Muscle layer of colon (tissue), 2 donors: ENCODE measurements at regions not wholly inside any gene's neighbourhood (a gene's known extent, or its start where the extent isn't known, plus 50 kb on each side); places are given as distances from the start of the nearest gene placed in this dataset.

Experiments used
- H3K27ac ChIP-seq: one replicate; pipeline ENCODE4 v1.7.0; 2013; ENCODE audit warnings: low read depth, mild to moderate bottlenecking, low read length, moderate library complexity
- H3K27me3 ChIP-seq, 2 donors: one replicate each; pipeline ENCODE4 v1.7.0; 2013; ENCODE audit warnings: low read length in 2 of 2, mild to moderate bottlenecking in 2 of 2; ENCODE audit not compliant: insufficient read depth in 2 of 2, control insufficient read depth in 1 of 2
- H3K36me3 ChIP-seq: one replicate; pipeline ENCODE4 v1.7.0; 2013; ENCODE audit warnings: mild to moderate bottlenecking, low read length; ENCODE audit not compliant: insufficient read depth
- H3K4me1 ChIP-seq: one replicate; pipeline ENCODE4 v1.7.0; 2013; ENCODE audit warnings: mild to moderate bottlenecking, low read length; ENCODE audit not compliant: insufficient read depth
- H3K4me3 ChIP-seq, 2 donors: one replicate each; pipeline ENCODE4 v1.7.0; 2013; ENCODE audit warnings: low read length in 2 of 2, low read depth in 1 of 2, mild to moderate bottlenecking in 1 of 2, moderate library complexity in 1 of 2
- H3K9ac ChIP-seq: one replicate; pipeline ENCODE4 v1.7.0; 2013; ENCODE audit warnings: low read length
- H3K9me3 ChIP-seq: one replicate; pipeline ENCODE4 v1.7.0; 2013; ENCODE audit warnings: mild to moderate bottlenecking, low read length
- donor health status: abdominal sarcoma.
- donor health status: Adenocarcinoma of cecum.

DNA sequence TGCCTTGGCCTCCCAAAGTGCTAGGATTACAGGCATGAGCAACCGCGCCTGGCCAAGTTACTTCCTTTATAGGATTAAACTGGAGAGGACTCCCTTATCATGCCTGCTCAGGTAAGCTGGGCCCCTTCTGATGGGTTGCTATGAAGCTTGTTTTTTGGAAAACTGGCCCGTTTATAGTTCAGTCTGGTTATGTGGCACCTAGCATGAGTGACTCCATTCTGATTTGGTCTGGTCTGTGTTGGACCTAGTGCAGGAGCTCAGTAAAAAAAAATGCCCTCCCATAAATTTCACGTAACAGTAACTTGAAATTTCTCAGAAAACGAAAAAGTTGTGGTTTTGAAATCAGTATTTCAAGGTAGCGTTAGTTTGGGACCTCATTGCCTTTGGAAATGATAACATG, 448.4 kb downstream of the HACE1 start:
- no peaks in the 10 kb centered on the region for H3K27me3 ChIP-seq
- H3K9me3 ChIP-seq: no peaks in the 10 kb centered on the region
- no peaks in the 10 kb centered on the region for H3K4me1 ChIP-seq
- H3K27ac ChIP-seq: no peak overlapping the region
- no peaks in the 10 kb centered on the region for H3K36me3 ChIP-seq
- no peak overlapping the region for H3K9ac ChIP-seq
- H3K4me3 ChIP-seq: no peak overlapping the region

DNA sequence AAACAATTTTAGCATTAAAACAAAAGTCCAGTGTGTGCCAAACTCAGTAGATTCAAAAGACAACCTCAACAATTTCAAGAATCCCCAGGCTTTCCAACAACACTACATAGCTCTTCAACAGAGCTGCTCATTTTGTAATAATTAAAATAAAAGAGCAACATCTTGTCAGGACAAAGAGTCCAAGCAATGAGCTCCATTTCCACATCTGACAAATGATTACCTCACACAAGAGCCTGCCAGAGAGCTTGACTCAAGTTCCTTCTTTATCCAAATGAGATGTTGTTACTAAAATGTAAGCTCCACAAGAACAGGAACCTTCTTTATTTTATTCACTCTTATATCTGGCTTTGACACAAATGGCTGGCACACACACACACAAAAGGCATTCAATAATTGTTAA, 449.8 kb downstream of the HACE1 start:
- Histone ChIP-seq H3K27ac (no peak overlapping the region), H3K9me3 (no peaks in the 10 kb centered on the region), H3K9ac (no peak overlapping the region), H3K27me3 (no peaks in the 10 kb centered on the region), H3K4me1 (no peaks in the 10 kb centered on the region), H3K36me3 (no peaks in the 10 kb centered on the region), H3K4me3 (no peak overlapping the region)

DNA sequence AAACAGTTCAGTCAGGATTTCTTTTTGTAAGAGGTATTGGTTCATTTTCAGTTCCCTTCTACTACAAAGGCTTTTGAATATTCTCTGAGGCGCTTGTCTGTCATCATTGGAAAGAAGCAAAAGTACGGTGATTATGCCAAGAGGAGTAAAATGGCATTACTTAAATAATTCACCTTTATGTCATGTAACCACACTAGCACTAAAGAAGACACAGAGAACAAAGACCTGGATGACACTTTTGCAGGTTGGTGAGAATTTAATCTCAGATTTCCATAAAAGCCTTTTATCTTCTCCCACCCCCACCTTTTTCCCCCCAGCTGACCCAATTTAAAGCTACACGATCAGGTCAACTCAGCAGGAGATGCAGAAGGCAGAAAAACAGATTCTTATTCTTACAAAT, 451.8 kb downstream of the HACE1 start:
- no peaks in the 10 kb centered on the region for H3K36me3 ChIP-seq
- H3K9ac ChIP-seq: no peak overlapping the region
- no peaks in the 10 kb centered on the region for H3K4me1 ChIP-seq
- no peak overlapping the region for H3K27ac ChIP-seq
- H3K9me3 ChIP-seq: no peaks in the 10 kb centered on the region
- H3K4me3 ChIP-seq: no peak overlapping the region
- no peaks in the 10 kb centered on the region for H3K27me3 ChIP-seq

GRCh38 chr6:104404377-104404776, 455.3 kb downstream of the HACE1 start:
- no peak overlapping the region for H3K4me3 ChIP-seq
- H3K27me3 ChIP-seq: no peaks in the 10 kb centered on the region
- H3K9ac ChIP-seq: no peak overlapping the region
- no peak overlapping the region for H3K27ac ChIP-seq
- H3K4me1 ChIP-seq: no peaks in the 10 kb centered on the region
- H3K9me3 ChIP-seq: no peaks in the 10 kb centered on the region
- no peaks in the 10 kb centered on the region for H3K36me3 ChIP-seq

DNA sequence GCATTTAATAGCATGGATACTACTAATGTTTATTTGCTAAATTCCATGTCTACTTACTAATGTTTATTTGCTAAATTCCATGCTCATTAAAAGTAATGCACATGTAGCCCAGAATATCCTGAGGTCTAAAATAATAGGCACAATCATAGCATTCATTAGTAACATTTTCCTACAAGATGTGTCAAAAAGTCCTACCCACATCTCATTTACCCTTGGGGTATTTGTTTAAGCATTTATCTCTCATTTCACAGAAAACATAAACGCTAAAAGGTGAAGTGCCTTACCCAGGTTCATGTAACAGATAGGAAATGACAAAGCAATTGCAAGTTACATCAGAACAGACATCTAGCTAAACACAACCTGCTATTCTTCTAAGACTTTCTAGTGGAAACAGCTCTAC, 457.1 kb downstream of the HACE1 start:
- no peak overlapping the region for H3K9ac ChIP-seq
- no peaks in the 10 kb centered on the region for H3K36me3 ChIP-seq
- no peaks in the 10 kb centered on the region for H3K27me3 ChIP-seq
- H3K4me3 ChIP-seq: no peak overlapping the region
- H3K9me3 ChIP-seq: no peaks in the 10 kb centered on the region
- no peak overlapping the region for H3K27ac ChIP-seq
- H3K4me1 ChIP-seq: no peaks in the 10 kb centered on the region

GRCh38 chr6:104401926-104402325, 457.8 kb downstream of the HACE1 start:
- Histone ChIP-seq H3K27ac (no peak overlapping the region), H3K9me3 (no peaks in the 10 kb centered on the region), H3K4me1 (no peaks in the 10 kb centered on the region), H3K36me3 (no peaks in the 10 kb centered on the region), H3K27me3 (no peaks in the 10 kb centered on the region), H3K9ac (no peak overlapping the region), H3K4me3 (no peak overlapping the region)

DNA sequence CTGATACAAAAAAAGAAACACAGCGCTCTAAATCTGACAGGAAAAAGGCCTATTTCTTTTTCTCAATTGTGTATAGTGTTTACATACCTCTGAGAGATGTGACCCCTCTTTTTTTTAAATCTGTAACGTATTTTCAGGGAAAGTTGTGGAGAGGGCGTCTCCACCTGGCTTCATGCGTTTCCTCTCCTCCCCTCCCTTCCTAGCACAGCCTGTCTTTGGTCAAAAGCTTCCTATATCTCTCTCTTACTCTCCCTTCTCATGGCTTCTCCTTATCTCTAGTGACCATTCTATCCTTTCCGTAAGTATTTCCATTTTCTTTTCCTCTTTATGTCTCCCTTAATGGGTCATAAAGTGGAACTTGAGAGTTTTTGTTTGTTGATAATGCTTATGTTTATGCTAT, 458.9 kb downstream of the HACE1 start:
- no peaks in the 10 kb centered on the region for H3K36me3 ChIP-seq
- H3K4me3 ChIP-seq: no peak overlapping the region
- no peaks in the 10 kb centered on the region for H3K27me3 ChIP-seq
- H3K9ac ChIP-seq: no peak overlapping the region
- no peaks in the 10 kb centered on the region for H3K4me1 ChIP-seq
- no peak overlapping the region for H3K27ac ChIP-seq
- H3K9me3 ChIP-seq: no peaks in the 10 kb centered on the region

DNA sequence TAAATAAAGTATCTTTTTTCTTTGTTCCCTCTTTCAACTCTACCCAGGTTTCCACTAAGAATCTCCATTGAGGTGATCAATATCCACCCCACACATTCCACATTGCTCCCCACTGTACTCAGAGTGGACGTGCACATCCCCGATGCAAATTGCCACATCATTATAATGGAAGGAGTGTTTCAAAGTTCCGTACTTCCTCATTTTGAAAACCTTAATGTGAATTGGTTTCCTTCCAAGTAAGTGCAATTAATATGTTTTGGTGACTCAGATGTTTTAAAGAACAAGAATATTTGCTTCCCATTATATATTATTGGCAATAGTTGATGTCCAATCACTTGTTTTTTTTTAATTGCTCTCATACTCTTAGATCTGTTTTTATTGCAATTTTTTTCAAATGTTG, 463.6 kb downstream of the HACE1 start:
- H3K4me1 ChIP-seq: no peaks in the 10 kb centered on the region
- H3K36me3 ChIP-seq: no peaks in the 10 kb centered on the region
- no peaks in the 10 kb centered on the region for H3K9me3 ChIP-seq

GRCh38 chr6:104381907-104382306, 477.8 kb downstream of the HACE1 start:
- Histone ChIP-seq H3K4me3 (no peak overlapping the region), H3K9me3 (no peaks in the 10 kb centered on the region), H3K27me3 (no peaks in the 10 kb centered on the region), H3K36me3 (no peaks in the 10 kb centered on the region), H3K9ac (no peak overlapping the region), H3K4me1 (no peaks in the 10 kb centered on the region), H3K27ac (no peak overlapping the region)

More for the DNA sequence above, 463.6 kb downstream of the HACE1 start:
- H3K27ac ChIP-seq: no peak overlapping the region
- no peak overlapping the region for H3K4me3 ChIP-seq
- H3K9ac ChIP-seq: no peak overlapping the region
- H3K27me3 ChIP-seq: no peaks in the 10 kb centered on the region

DNA sequence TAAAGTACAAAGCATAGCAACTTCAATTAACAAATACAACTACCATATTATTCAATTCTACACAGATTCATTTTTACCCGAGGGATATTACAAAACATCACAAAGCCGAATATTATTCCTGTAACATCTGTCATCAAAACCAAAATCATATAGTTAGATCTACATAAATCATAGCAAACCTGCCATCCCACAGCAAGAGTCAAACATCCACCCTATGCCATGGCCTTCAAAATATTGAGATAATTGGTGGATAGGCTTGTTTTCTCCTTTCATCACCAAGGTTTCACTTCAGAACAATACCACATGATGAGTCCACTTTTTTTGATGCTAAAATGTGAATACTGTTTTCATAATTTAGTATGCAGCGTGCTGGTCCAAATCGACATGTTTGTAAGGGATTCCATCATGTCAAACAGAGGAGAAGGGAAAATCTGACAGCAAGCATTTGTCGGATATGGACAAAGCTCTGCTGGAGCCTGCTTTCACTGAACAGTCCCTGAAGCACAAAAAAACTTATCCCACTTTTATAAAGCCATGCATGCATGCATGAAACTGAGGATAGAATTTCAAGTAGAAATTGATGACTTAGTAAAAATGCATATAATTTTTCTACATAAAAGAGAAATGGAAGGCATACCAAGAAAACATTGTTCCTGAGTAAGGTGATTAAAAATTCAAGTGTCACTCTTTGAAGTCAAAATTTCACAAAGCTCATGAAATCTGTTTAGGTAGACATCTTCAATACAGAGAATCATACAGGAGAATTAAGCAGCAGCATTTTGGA, 494.1 kb downstream of the HACE1 start:
- Histone ChIP-seq H3K9ac (no peak overlapping the region), H3K4me1 (no peaks in the 10 kb centered on the region), H3K27me3 (no peaks in the 10 kb centered on the region), H3K4me3 (no peak overlapping the region), H3K27ac (no peak overlapping the region), H3K9me3 (no peaks in the 10 kb centered on the region), H3K36me3 (no peaks in the 10 kb centered on the region)

DNA sequence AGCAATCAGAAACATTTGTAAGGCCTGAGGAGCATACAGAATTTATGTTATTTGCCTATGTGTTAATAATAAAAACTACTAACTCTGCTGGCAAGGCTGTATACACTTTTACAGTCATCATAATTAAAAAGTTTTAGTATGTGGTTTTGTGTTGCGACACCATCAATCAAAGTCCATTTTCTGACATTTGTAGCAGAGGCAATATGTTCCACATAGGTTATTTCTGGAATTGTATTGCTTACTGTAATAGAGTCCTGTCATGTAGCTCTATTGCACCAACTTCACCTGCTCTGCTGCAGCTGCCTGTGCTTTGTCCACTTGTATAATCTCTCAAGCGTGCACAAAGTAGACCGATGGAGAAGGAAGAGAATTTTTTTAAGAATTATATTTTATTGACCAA, 501.8 kb downstream of the HACE1 start:
- Histone ChIP-seq H3K9me3 (no peaks in the 10 kb centered on the region), H3K27ac (no peak overlapping the region), H3K4me3 (no peak overlapping the region), H3K27me3 (no peaks in the 10 kb centered on the region), H3K4me1 (no peaks in the 10 kb centered on the region), H3K36me3 (no peaks in the 10 kb centered on the region), H3K9ac (no peak overlapping the region)

GRCh38 chr6:104356197-104356596, 503.5 kb downstream of the HACE1 start:
- H3K9me3 ChIP-seq: no peaks in the 10 kb centered on the region
- no peaks in the 10 kb centered on the region for H3K4me1 ChIP-seq
- no peak overlapping the region for H3K9ac ChIP-seq
- no peaks in the 10 kb centered on the region for H3K36me3 ChIP-seq
- H3K27ac ChIP-seq: no peak overlapping the region
- H3K27me3 ChIP-seq: no peaks in the 10 kb centered on the region
- H3K4me3 ChIP-seq: no peak overlapping the region
